ENCODE measurements at regions not wholly inside any gene's neighbourhood (a gene's known extent, or its start where the extent isn't known, plus 50 kb on each side); places are given as distances from the start of the nearest gene placed in this dataset.

DNA sequence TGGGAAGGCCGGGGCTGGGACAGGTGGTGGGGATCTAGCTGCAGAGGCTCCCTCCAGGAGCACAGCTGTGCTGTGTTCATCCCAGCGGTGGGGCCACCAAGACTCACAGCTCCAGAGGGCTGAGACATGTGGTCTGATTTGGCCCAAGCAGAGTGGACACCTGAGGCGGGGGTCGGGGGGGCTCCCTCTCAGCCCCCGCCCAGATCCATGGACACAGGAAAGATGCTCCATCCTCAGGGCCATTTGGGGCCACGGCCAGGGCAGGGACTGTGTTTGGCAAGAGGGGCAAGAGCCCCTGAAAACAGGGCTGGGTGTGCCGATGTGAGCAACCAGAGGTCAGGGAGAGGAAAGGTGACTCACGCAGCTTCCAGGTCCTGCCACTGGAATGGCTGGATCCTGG lies 219.4 kb downstream of the BRD1 start:
- Histone ChIP-seq H3K18ac (ENCODE audit: low read depth, low read length) (no peak overlapping the region), H3K27me3 (ENCODE audit: control insufficient read depth, insufficient read depth, low read length) (no peaks in the 10 kb centered on the region), H2AFZ (replicated peaks; ENCODE audit: low read length, poor library complexity) (no peak overlapping the region), H4K91ac (ENCODE audit: insufficient read depth, low read depth, low read length) (no peak overlapping the region), H3K9me3 (ENCODE audit: control insufficient read depth, insufficient read depth, low read length) (peaks cover 39% of the 10 kb centered on the region), H3K79me1 (ENCODE audit: low read depth in 1 of 2, low read length in 2 of 2) (no peaks in the 10 kb centered on the region), H3K4me1 (ENCODE audit: control insufficient read depth, insufficient read depth, low read length) (no peaks in the 10 kb centered on the region), H3K56ac (ENCODE audit: extremely low read depth, insufficient read depth, low read length) (no peak overlapping the region), H2AK9ac (replicated peaks; ENCODE audit: low read depth, low read length, poor library complexity) (no peak overlapping the region), H3K9me1 (ENCODE audit: insufficient read depth, low read length) (no peaks in the 10 kb centered on the region), H3K27ac (ENCODE audit: insufficient read depth, low read length) (no peak overlapping the region), H3K4me2 (ENCODE audit: low read depth, low read length) (no peak overlapping the region), H3K23ac (ENCODE audit: low read depth, low read length) (no peak overlapping the region), H3K4me3 (ENCODE audit: insufficient read depth, low read depth, low read length) (no peak overlapping the region), H2BK120ac (ENCODE audit: low read depth, low read length) (no peak overlapping the region), H3K14ac (replicated peaks; ENCODE audit: low read depth, low read length) (no peak overlapping the region), H4K20me1 (ENCODE audit: insufficient read depth, low read length) (no peaks in the 10 kb centered on the region), H2BK20ac (ENCODE audit: low read depth, low read length) (no peak overlapping the region), H4K5ac (ENCODE audit: low read depth, low read length) (no peak overlapping the region), H4K8ac (ENCODE audit: low read depth in 2 of 2, low read length in 2 of 2) (no peak overlapping the region), H3K4ac (ENCODE audit: low read depth, low read length) (no peak overlapping the region), H2AK5ac (ENCODE audit: low read depth, low read length) (no peak overlapping the region), H3K36me3 (ENCODE audit: control insufficient read depth, insufficient read depth, low read length) (no peaks in the 10 kb centered on the region), H3K9ac (ENCODE audit: low read depth, low read length) (no peak overlapping the region), H2BK5ac (ENCODE audit: low read depth, low read length, poor library complexity, severe bottlenecking) (no peak overlapping the region), H2BK15ac (ENCODE audit: low read depth, low read length) (no peak overlapping the region)
- intact Hi-C loops (cut with micrococcal nuclease) (no loop called here), dilution Hi-C loops (cut with HindIII; ENCODE audit: low sequenced_read_pairs, unreplicated experiment) (no loop called here), in situ Hi-C loops (cut with MboI; ENCODE audit: low sequenced_read_pairs) (no loop called here)
- no peak for DNase-seq
- WGBS, 2 experiments (ENCODE audit: extremely low coverage in 2 of 2, insufficient read length in 1 of 2) = 69% methylated on average over 4 of the region's 8 CpGs; no CpG with 5 or more reads in 1 of the 2 experiments
- no peak for ATAC-seq (ENCODE audit: low read depth)
- CTCF ChIA-PET = no interaction called here
- no TSS peak for BruUV-seq (replicated peaks)
- TF ChIP-seq FOS (IDR thresholded peaks at IDR 0.05; ENCODE audit: low read depth, low read length) = no peak
- no peak for TF ChIP-seq BHLHE40 (IDR thresholded peaks at IDR 0.05; ENCODE audit: low read depth, low read length)
- POLR2A ChIA-PET (ENCODE audit: unreplicated experiment) = no interaction called here

Data from IMR-90 (cell line).